Lung (tissue), 11 donors: ENCODE measurements at regions not wholly inside any gene's neighbourhood (a gene's known extent, or its start where the extent isn't known, plus 50 kb on each side); places are given as distances from the start of the nearest gene placed in this dataset.

Source experiments
- ATAC-seq: fragments of 200-7000 bp; cut with Tn5 transposase; one replicate; pipeline ENCODE4 v1.9.1; 2020; ENCODE audit warnings: moderate number of reproducible peaks; ENCODE audit not compliant: insufficient read depth, low FRiP score
- DNase-seq, 3 donors: peaks; one replicate each; pipeline ENCODE4 v3.0.0-alpha.2; 2013 to 2017
- H3K27ac ChIP-seq, 2 donors: one replicate each; pipeline ENCODE4 v1.5.1; 2013; ENCODE audit warnings: mild to moderate bottlenecking in 2 of 2, moderate library complexity in 2 of 2, control low read depth in 1 of 2, inconsistent platforms in 1 of 2, low read depth in 1 of 2, low read length in 1 of 2
- H3K27me3 ChIP-seq, 3 donors: one replicate each; pipeline ENCODE4 v1.5.1; 2013; ENCODE audit warnings: low read length in 2 of 3; ENCODE audit not compliant: control insufficient read depth in 3 of 3, insufficient read depth in 3 of 3
- H3K36me3 ChIP-seq, 4 donors: one replicate each; pipeline ENCODE4 v1.5.1; 2013; ENCODE audit warnings: low read length in 4 of 4, mild to moderate bottlenecking in 1 of 4, moderate library complexity in 1 of 4; ENCODE audit not compliant: control insufficient read depth in 4 of 4, insufficient read depth in 4 of 4
- H3K4me1 ChIP-seq, 5 donors: one replicate each; pipeline ENCODE4 v1.5.1; 2013; ENCODE audit warnings: low read length in 5 of 5, mild to moderate bottlenecking in 2 of 5, moderate library complexity in 1 of 5; ENCODE audit not compliant: control insufficient read depth in 5 of 5, insufficient read depth in 5 of 5
- H3K4me3 ChIP-seq: one replicate; pipeline ENCODE4 v1.5.1; 2013; ENCODE audit warnings: mild to moderate bottlenecking, control low read depth, moderate library complexity
- H3K9ac ChIP-seq, 2 donors: one replicate each; pipeline ENCODE4 v1.5.1; 2013; ENCODE audit warnings: low read length in 2 of 2, control low read depth in 1 of 2; ENCODE audit not compliant: insufficient read depth in 1 of 2
- H3K9me3 ChIP-seq, 4 donors: one replicate each; pipeline ENCODE4 v1.5.1; 2013; ENCODE audit warnings: low read length in 3 of 4, mild to moderate bottlenecking in 1 of 4, moderate library complexity in 1 of 4; ENCODE audit not compliant: control insufficient read depth in 4 of 4, insufficient read depth in 3 of 4
- WGBS, 2 donors: extraction: QIAGEN DNeasy Blood & Tissue Kit; methylation state at CpG; one replicate each; pipeline ENCODE4 v1.1.7; 2013; 5-methylcytosine and 5-hydroxymethylcytosine counted together
- TF ChIP-seq, protein P1 (sequence below): IDR thresholded peaks from 2 replicates; pipeline ENCODE4 v1.5.1; 2012; ENCODE audit warnings: mild to moderate bottlenecking; ENCODE audit errors: control extremely low read depth, extremely low read depth
- donor health status: control.
- donor health status: control.
- donor health status: Bipolar disorder and iron deficiency.
- donor health status: healthy.
- donor health status: DM: yes; HTN: yes; CAD: no.

DNA sequence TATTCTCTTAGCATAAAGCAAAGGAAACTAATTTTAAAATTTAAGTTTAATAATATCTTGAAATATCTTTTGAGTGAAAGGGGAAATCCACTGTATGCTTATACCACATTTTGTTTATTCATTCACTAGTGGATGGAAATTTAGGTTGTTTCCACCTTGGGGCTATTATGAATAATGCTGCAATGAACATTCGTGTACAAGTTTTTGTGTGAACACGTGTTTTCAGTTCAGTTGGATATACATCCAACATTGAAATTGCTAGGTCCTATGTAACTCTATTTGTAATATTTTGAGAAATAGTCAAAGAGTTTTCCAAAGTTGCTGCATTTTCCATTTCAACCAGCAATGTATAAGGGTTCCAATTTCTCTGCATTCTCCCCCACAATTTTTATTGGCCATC lies 83.7 kb upstream of the ETV6 start:
- WGBS, 2 donors = 87 to 90% methylated on average over 2 of the region's 2 CpGs
- no peak overlapping the region for H3K27ac ChIP-seq
- no peaks in the 10 kb centered on the region for H3K27me3 ChIP-seq
- ATAC-seq = no peak
- no peaks in the 10 kb centered on the region for H3K9me3 ChIP-seq
- TF ChIP-seq, protein P1, sequence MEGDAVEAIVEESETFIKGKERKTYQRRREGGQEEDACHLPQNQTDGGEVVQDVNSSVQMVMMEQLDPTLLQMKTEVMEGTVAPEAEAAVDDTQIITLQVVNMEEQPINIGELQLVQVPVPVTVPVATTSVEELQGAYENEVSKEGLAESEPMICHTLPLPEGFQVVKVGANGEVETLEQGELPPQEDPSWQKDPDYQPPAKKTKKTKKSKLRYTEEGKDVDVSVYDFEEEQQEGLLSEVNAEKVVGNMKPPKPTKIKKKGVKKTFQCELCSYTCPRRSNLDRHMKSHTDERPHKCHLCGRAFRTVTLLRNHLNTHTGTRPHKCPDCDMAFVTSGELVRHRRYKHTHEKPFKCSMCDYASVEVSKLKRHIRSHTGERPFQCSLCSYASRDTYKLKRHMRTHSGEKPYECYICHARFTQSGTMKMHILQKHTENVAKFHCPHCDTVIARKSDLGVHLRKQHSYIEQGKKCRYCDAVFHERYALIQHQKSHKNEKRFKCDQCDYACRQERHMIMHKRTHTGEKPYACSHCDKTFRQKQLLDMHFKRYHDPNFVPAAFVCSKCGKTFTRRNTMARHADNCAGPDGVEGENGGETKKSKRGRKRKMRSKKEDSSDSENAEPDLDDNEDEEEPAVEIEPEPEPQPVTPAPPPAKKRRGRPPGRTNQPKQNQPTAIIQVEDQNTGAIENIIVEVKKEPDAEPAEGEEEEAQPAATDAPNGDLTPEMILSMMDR = no peak
- H3K4me3 ChIP-seq = no peak overlapping the region
- no peaks in the 10 kb centered on the region for H3K4me1 ChIP-seq
- DNase-seq = no peak
- H3K36me3 ChIP-seq = no peaks in the 10 kb centered on the region
- H3K9ac ChIP-seq = no peak overlapping the region

- no peaks in the 10 kb centered on the region for H3K36me3 ChIP-seq
- no peak overlapping the region for H3K9ac ChIP-seq
- DNase-seq (no peak), ATAC-seq (no peak)
- H3K9me3 ChIP-seq = no peaks in the 10 kb centered on the region
- TF ChIP-seq, protein P1 = no peak
- no peaks in the 10 kb centered on the region for H3K4me1 ChIP-seq
- no peak overlapping the region for H3K4me3 ChIP-seq
- H3K27ac ChIP-seq = no peak overlapping the region
- H3K27me3 ChIP-seq = no peaks in the 10 kb centered on the region
- WGBS, 2 donors = 94 to 98% methylated on average over 3 of the region's 3 CpGs
These were observed 81.2 kb upstream of the ETV6 start for GRCh38 chr12:11568155-11568761.

DNA sequence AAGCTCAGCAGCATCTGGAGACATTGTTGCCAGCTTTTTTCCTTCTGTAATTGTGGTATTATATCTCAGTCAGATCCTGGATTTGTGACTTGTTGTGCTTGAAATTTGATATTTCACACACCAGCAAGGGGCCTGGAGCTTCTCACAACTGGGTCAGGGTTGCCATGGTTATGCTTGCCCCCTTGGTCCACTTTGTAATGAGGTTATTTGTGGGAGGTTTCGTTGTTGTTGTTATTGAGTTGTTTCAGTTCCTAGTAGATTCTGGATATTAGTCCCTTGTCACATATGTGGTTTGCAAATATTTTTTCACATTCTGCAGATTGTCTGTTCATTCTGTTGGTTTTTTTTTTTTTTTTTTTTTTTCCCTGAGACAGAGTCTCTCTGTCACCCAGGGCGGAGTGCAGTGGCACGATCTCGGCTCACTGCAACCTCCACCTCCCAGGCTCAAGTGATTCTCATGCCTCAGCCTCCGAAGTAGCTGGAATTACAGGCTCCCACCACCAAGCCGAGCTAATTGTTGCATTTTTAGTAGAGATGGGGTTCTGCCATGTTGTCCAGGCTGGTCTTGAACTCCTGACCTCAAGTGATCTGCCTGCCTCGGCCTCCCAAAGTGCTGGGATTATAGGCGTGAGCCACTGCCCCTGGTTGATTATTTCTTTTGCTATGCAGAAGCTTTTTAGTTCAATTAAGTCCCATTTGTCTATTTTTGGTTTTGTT lies 80.6 kb upstream of the ETV6 start:
- no peaks in the 10 kb centered on the region for H3K4me1 ChIP-seq
- no peak for ATAC-seq
- no peak overlapping the region for H3K9ac ChIP-seq
- TF ChIP-seq, protein P1 = no peak
- no peaks in the 10 kb centered on the region for H3K9me3 ChIP-seq
- H3K36me3 ChIP-seq = no peaks in the 10 kb centered on the region
- no peak for DNase-seq
- H3K4me3 ChIP-seq = no peak overlapping the region
- H3K27ac ChIP-seq = no peak overlapping the region
- no peaks in the 10 kb centered on the region for H3K27me3 ChIP-seq
- 89 to 91% methylated on average over 8 of the region's 8 CpGs for WGBS, 2 donors
